Midbrain (tissue), 1 donor: ENCODE measurements at regions not wholly inside any gene's neighbourhood (a gene's known extent, or its start where the extent isn't known, plus 50 kb on each side); places are given as distances from the start of the nearest gene placed in this dataset.
"Not testable (repeated sequence)": the region's sequence is repeated elsewhere in the genome, so short reads cannot be mapped to it uniquely, and the experiment has no call there.

Experiments
- DNase-seq: peaks from one replicate; lab custom pipeline; 2025; lab: John Stamatoyannopoulos, UW

DNA sequence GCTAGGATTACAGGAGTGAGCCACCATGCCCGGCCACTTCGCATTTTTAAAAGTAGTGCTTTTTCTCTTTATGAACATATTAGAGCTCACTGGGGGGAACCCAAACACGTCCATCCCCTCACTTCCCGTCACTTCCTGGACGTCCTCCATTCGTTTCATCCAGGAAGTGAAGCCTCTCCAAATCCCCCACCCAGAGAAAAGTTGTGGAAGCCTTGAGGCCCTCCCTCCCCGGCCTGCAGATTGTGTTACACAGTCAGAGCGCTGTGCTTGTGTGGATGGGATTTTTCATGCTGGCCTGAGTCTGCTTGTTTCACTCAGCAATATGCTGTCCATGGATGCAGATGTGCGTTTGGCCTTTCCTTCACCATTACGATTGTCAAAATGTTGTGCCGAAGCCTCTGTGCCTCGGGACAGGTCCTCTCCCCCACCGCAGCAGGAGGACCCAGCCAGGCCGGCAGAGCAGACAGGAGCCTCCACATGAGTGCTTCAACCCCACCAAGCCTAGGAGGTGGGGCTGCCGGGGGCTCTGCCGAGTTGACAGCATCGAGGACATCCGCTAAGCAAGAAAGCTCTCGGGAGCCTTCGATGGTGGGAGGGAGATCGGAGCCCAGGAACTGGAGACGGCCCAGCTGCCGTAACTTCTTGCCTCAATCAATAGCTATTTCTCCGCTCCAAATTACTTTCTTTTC, 121.6 kb upstream of the PPP1R26 start:
- DNase-seq: no peak

GRCh38 chr9:135358552-135358940, 121.0 kb upstream of the PPP1R26 start:
- DNase-seq: no peak

GRCh38 chr9:135359764-135360163, 119.8 kb upstream of the PPP1R26 start:
- no peak for DNase-seq

DNA sequence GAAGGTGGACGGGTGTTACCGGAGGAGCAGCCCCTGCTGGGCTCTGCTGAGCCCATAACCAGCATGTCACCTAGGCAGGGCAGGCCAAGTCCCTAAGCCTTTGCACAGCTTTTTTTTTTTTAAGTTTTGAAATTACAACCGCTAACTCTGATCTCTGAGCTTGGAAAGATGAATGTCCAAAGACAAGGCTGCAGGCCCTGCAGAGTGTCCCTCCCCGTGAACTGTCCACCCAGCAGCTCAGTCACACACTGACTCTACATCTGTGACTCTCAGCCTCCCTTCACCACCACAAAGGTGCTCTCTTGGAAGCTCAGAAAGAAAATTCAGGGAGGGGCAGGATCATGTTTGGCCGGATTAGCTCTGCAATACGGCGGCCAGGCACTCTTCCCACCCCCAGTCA, 119.0 kb upstream of the PPP1R26 start:
- no peak for DNase-seq

DNA sequence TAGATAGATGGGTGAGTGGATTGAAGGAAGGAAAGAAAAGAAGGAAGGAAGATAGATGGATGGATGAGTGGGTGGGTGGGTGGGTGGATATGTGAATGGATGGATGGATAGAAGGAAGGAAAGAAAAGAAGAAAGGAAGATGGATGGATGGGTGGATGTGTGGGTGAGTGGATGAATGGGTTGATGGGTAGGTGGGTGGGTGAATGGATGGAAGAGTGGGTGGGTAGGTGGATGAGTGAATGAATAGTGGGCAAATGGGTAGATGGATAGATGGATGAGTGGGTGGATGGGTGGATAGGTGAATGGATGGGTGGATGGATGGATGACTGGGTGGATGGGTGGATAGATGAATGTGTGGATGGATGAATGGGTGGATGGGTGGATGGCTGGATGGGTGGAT, 117.9 kb upstream of the PPP1R26 start:
- not testable (repeated sequence) for DNase-seq

DNA sequence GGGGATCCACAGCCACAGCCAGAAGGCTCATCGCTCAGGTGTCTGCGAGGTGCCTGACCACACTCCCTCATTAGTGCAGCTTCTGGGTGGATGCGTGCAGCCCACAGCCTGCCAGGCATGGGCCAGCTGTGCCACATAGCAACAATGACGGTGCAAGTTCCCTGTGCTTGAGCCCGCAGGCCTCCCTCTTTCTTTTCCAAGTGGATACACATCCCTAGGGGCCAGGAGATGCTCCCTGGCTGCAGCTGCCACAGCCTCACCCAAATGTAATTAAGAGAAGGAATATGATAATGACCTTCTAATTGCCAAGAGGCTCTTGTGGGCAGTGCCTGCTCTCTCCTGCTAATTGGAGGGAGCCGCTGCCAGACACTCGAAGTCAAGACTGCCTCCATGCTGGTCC, 116.0 kb upstream of the PPP1R26 start:
- no peak for DNase-seq

- no peak for DNase-seq
Measured at GRCh38 chr9:135365013-135365768, 114.4 kb upstream of the PPP1R26 start.

DNA sequence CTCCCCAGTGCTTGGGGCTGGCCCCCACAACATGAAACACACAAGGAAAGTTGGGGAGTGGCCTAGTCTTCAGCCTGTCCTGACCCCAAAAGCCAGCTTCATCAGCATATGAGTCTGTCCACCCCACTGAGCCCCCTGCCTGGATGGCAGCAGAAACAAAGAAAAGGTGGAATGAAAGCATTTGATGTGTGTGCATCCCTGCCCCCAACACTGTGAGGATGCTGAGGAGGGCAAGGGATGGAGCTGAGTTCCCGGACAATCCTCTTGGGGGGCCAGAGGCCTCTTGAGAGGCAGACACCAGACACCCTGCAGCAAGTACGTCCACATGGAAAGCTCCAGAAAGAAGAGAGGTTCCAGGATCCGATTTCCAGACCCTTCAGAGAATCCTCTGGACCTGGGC, 113.5 kb upstream of the PPP1R26 start:
- no peak for DNase-seq

DNA sequence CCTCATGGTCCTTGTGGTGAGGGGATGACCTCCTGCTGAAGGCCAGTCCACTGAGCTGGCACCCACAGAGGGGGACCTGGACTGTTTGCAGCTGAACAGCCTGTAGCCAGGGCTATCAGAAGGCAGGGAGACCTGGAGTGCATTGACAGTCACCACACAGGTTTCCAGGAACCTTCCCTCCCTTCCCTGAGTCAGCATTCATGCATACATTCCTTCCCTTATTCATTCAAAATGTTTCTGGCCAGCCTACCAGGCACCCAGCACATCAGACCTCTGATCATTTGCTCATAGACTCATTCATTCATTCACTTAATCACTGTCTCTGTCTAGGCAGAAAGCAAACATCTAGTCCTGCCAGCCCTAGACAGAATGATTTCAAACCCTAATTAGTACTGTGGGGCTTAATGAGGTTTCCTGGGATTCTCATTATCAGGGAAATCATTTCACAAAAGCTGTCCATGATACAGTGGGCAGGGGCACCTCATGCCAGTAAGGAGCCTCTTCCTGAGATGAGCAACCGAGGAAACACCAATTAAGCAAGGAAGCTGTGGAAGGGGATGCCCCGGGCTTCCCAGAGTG, 110.1 kb upstream of the PPP1R26 start:
- no peak for DNase-seq

DNA sequence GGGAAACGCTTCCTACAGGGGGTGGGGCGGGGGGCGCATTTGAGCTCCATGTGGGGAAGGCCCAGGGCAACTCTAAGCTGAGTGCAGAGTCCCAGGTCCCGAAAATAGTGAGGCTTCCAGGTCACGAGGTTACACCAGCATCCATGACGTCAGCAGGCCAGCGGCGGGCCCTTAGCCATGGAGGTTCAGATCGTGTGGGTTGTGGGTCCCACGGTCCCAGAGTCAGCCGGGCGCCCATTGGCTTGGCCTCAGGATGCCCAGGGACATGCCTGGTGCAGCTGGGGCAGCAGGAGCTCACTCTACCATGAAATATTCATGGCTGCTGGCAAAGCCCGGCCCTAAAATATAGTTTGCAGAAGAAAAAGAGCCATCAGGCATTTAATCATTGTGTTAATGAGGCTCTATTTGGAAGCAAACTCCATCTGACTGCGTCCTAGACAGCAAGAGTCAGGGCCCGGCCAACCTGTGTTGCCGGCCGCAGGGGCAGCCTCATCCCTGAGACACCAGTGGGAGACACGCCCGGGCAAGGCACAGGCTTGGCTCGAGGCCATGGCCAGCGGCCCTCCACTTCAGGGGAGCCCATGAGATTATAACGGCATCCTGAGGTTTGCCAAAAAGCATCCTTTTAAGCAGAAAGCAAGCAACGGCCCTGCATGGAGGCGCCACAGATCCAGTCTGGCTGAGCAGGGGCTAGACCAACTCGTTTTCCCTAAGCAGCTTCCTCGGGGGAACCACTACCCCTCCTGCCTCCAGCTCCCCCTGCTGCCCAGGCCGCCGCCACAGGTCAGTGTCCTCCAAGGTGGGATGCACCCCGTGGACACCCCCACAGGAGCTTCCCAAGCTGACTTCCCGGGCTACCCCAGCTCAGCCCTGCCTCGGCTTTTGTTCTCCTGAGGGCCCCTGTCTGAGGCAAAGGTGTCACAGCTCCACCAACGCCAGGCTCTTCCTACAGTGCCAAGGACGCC, 108.9 kb upstream of the PPP1R26 start:
- DNase-seq: no peak

- no peak for DNase-seq
Measured at GRCh38 chr9:135371535-135371934, 108.0 kb upstream of the PPP1R26 start.

GRCh38 chr9:135372036-135372435, 107.5 kb upstream of the PPP1R26 start:
- DNase-seq: no peak

GRCh38 chr9:135372501-135373008, 107.0 kb upstream of the PPP1R26 start:
- no peak for DNase-seq

DNA sequence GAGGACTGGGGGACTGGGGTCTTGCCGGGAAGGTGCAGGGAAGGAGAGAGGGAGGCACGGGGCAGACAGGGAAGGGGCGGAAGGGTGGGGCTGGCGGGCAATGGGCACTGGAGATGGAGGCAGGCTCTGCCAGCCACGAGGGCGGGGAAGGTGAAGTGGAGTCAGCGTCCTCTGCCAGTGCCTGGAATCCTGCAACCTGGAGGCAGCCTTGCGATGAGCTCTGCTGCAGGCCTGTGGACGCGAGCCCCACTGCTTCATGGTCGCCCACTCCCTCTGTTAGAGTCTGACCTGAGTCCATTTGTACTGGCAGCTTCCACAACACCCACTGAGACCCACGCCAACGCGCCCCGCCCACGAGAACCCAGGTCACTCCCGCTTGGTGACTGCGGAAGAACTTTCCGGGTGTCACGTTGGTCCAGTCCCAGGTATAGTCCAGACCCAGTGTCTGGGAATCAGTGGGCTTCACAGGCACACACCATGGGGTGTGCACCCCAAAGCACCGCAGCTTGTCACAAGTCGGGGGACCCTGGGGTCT, 106.4 kb upstream of the PPP1R26 start:
- DNase-seq: no peak

DNA sequence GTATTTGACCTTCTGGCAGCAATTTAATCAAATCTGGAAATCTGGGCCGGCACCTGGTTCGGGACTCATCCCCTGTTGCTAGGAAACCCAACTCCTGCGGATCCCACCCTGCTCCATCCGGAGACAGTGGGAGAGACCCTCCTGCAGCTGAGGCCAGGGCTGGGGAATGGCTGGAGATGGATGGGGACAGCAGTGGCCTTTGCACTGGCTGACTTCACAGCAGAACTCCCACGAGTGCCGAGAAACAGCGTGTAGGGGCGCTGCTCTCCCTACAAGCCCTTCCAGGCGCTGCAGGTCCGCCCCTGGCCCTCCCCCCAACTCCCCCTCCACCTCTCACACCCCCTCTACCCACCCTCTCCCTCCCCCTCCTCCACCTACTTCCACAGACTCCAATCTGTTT, 105.8 kb upstream of the PPP1R26 start:
- no peak for DNase-seq

- DNase-seq: no peak
Measured at GRCh38 chr9:135374591-135374990, 105.0 kb upstream of the PPP1R26 start.

DNA sequence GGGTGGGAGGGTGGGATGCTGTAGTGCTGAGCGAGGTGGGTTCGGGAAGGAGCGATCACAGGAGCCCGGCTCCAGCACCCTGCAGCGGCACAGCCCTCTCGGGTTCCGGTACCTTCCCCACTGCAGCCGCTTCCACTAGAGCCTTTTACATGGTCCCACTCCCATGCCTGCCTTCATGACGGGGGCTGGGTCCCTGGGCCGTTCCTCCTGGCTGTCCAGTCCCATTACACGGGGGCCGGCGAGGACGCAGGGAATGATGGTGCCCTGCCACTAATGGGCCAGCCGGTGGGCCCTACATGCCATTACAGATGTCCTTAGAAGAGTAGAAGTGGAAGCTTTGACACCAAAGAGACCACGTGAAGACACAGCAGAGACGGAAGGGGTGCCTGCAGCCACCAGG, 104.6 kb upstream of the PPP1R26 start:
- DNase-seq: no peak

GRCh38 chr9:135376511-135377265, 102.9 kb upstream of the PPP1R26 start:
- peak; percentile 24 for DNase-seq

GRCh38 chr9:135377431-135377830, 102.2 kb upstream of the PPP1R26 start:
- no peak for DNase-seq

DNA sequence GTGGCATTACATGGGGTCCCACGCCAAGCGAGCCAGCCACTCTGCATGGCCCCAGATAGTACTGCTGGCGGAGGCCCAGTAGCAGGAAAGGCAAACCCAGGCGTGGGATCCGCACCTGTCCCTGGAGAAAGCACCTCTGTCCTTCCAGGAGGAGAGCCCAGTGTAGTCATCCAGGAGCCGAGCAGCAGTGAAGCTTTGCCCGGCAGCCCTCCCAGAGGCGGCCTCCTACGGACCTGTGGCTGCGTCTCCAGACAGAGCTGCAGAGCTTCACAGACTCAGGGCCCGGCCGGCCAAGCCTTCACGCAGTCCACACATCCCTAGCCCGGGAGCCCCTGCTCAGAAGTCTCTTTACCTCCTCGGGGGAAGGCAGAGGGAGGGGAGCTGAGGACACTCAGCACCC, 100.8 kb upstream of the PPP1R26 start:
- no peak for DNase-seq
